HCT116 (cell line): ENCODE measurements at regions not wholly inside any gene's neighbourhood (a gene's known extent, or its start where the extent isn't known, plus 50 kb on each side); places are given as distances from the start of the nearest gene placed in this dataset.

Source experiments
- CTCF ChIP-seq, 3 experiments: fragments of 200-600 bp in 1 of 3; sonication (generic) in 1 of 3; IDR thresholded peaks in 2 of 3; conservative IDR thresholded peaks in 1 of 3; 2 replicates each; pipeline ENCODE4 v1.5.1; 2012 to 2017; ENCODE audit warnings: low read depth in 2 of 3, low read length in 2 of 3, antibody characterized with exemption in 1 of 3, borderline replicate concordance in 1 of 3, control low read depth in 1 of 3, mild to moderate bottlenecking in 1 of 3, mixed read lengths in 1 of 3, mixed run types in 1 of 3, moderate library complexity in 1 of 3; ENCODE audit not compliant: insufficient read depth in 1 of 3
- POLR2A ChIP-seq: IDR thresholded peaks from 2 replicates; pipeline ENCODE4 v1.7.0; 2011; ENCODE audit warnings: borderline replicate concordance; ENCODE audit not compliant: insufficient read depth, insufficient read length; ENCODE audit errors: extremely low read depth
- SRF ChIP-seq: IDR thresholded peaks from 2 replicates; pipeline ENCODE4 v1.6.1; 2012; ENCODE audit warnings: low read depth

DNA sequence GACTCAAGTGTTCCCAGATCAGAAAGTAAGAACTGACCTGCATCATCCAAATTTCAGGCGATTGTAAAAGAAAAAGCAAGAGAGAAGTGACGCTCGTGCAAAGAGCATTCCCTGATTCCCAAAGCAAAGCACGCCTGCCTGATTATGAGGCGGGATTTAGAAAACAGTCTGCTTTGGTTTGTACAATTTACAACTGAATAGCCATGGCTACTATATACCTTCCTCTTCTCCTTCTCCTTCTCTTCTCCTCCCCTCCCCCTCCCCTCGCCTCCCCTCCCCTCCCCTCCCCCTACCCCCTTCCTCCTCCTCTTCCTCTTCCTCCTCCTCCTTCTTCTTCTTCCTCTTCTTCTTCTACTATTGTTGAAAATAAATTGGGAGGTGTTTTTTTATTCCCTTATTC is 782.9 kb downstream of the GALR1 start:
- TF ChIP-seq POLR2A = no peak
- TF ChIP-seq CTCF (IDR thresholded peaks at IDR 0.05 in 2 of 3, conservative IDR thresholded peaks at IDR 0.05 in 1 of 3; ENCODE audit: borderline replicate concordance in 1 of 3, insufficient read depth in 1 of 3, low read depth in 2 of 3, low read length in 2 of 3) = no peak
- no peak for TF ChIP-seq SRF
